DOHH2 (cell line): ENCODE measurements at regions not wholly inside any gene's neighbourhood (a gene's known extent, or its start where the extent isn't known, plus 50 kb on each side); places are given as distances from the start of the nearest gene placed in this dataset.

Source experiments
- EZH2phosphoT487 ChIP-seq: fragments of 200-600 bp; sonication (generic); IDR thresholded peaks from 2 replicates; pipeline ENCODE4 v1.6.1; 2017; ENCODE audit warnings: borderline replicate concordance, mild to moderate bottlenecking, antibody characterized with exemption, low read length, moderate library complexity, mixed read lengths
- TF ChIP-seq, protein P1 (sequence below): fragments of 200-600 bp; sonication (generic); IDR thresholded peaks from one replicate; pipeline ENCODE4 v1.5.1; 2014; ENCODE audit warnings: antibody characterized with exemption, mild to moderate bottlenecking, low read depth, low read length; ENCODE audit not compliant: poor library complexity, severe bottlenecking

- TF ChIP-seq, protein P1, sequence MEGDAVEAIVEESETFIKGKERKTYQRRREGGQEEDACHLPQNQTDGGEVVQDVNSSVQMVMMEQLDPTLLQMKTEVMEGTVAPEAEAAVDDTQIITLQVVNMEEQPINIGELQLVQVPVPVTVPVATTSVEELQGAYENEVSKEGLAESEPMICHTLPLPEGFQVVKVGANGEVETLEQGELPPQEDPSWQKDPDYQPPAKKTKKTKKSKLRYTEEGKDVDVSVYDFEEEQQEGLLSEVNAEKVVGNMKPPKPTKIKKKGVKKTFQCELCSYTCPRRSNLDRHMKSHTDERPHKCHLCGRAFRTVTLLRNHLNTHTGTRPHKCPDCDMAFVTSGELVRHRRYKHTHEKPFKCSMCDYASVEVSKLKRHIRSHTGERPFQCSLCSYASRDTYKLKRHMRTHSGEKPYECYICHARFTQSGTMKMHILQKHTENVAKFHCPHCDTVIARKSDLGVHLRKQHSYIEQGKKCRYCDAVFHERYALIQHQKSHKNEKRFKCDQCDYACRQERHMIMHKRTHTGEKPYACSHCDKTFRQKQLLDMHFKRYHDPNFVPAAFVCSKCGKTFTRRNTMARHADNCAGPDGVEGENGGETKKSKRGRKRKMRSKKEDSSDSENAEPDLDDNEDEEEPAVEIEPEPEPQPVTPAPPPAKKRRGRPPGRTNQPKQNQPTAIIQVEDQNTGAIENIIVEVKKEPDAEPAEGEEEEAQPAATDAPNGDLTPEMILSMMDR: no peak
- no peak for TF ChIP-seq EZH2phosphoT487
These were observed 598.4 kb upstream of the FAM241A start for GRCh38 chr4:111546881-111547280.
